ENCODE measurements at regions not wholly inside any gene's neighbourhood (a gene's known extent, or its start where the extent isn't known, plus 50 kb on each side); places are given as distances from the start of the nearest gene placed in this dataset.

GRCh38 chr1:222373831-222374602 is 173.9 kb downstream of the HHIPL2 start:
- Mint-ChIP-seq H3K9me3 (no peaks in the 10 kb centered on the region), H3K36me3 (ENCODE audit: low read depth) (no peaks in the 10 kb centered on the region), H3K27ac (no peak overlapping the region), H3K27me3 (no peaks in the 10 kb centered on the region), H3K4me3 (no peak overlapping the region), H3K4me1 (no peaks in the 10 kb centered on the region)
- POLR2A ChIA-PET = no interaction called here
- no peak for DNase-seq
- CTCF ChIA-PET = no interaction called here

DNA sequence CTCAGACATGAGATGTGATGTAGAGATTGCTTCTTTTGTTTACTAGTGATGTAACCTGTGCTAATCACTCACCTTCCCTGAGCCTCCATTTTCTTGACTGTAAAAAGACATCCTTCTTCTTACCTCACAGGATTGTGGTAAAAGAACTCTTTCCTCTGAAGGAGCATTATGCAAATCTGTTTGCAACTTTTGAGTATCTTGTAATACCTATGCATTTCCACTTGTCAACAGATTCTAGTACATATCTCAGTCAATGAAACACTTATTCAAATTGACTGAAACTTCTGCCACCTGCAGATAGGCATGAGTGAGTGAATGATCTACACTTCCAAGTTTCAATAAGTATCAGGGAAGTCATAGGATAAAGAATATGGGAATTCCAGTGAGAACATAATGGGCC is 174.7 kb downstream of the HHIPL2 start:
- ChIA-PET CTCF (no interaction called here), POLR2A (no interaction called here)
- H3K4me1 Mint-ChIP-seq = no peaks in the 10 kb centered on the region

GRCh38 chr1:222372221-222372620 is 175.7 kb downstream of the HHIPL2 start:
- POLR2A ChIA-PET = no interaction called here
- CTCF ChIA-PET = no interaction called here

More for the DNA sequence above, 174.7 kb downstream of the HHIPL2 start:
- Mint-ChIP-seq H3K9me3 (no peaks in the 10 kb centered on the region), H3K27me3 (no peaks in the 10 kb centered on the region), H3K36me3 (ENCODE audit: low read depth) (no peaks in the 10 kb centered on the region), H3K27ac (no peak overlapping the region), H3K4me3 (no peak overlapping the region)
- DNase-seq = no peak

DNA sequence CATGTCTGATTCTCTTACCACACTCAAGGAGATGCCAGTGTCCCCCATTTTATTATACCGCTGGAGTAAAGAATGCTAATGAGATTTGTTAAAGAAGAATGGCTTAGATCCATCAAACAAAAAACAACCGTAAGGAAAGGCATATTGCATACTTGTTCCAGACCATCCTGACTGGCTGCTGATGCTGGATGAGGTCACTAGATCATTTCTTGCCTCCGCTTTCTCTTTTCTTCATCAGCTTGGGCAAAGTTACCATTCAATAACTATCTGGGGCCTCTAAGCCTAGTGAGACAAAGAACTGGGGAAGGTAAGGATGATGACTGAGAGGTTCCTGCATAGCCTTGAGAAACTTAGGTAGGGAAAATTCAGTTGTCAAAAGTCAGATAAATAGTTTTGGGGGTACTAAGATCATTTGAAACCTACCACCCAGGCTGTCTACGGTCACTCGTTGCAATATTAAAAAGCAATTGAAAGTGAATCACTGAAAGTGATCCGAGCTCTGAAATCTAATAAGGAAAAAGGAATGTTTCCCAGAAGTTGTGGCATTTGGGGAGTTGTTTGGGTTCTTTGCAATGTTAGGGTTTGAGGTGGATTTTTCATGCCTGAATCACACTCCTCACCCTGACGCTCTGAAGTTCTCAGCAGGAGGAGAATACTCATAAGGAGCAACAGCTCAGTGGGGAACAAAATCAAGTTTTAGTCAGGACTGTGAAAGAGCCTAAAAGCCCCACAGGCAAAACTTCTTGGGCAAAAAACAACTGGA is 176.8 kb downstream of the HHIPL2 start:
- CTCF ChIA-PET = no interaction called here
- Mint-ChIP-seq H3K27me3 (no peaks in the 10 kb centered on the region), H3K36me3 (ENCODE audit: low read depth) (no peaks in the 10 kb centered on the region), H3K4me3 (no peak overlapping the region), H3K4me1 (no peaks in the 10 kb centered on the region), H3K9me3 (no peaks in the 10 kb centered on the region), H3K27ac (no peak overlapping the region)
- POLR2A ChIA-PET = no interaction called here
- no peak for DNase-seq

More at GRCh38 chr1:222372221-222372620, 175.7 kb downstream of the HHIPL2 start:
- no peaks in the 10 kb centered on the region for H3K36me3 Mint-ChIP-seq (ENCODE audit: low read depth)
- H3K27ac Mint-ChIP-seq = no peak overlapping the region
- H3K9me3 Mint-ChIP-seq = no peaks in the 10 kb centered on the region
- no peak for DNase-seq
- H3K4me1 Mint-ChIP-seq = no peaks in the 10 kb centered on the region
- no peak overlapping the region for H3K4me3 Mint-ChIP-seq
- no peaks in the 10 kb centered on the region for H3K27me3 Mint-ChIP-seq

DNA sequence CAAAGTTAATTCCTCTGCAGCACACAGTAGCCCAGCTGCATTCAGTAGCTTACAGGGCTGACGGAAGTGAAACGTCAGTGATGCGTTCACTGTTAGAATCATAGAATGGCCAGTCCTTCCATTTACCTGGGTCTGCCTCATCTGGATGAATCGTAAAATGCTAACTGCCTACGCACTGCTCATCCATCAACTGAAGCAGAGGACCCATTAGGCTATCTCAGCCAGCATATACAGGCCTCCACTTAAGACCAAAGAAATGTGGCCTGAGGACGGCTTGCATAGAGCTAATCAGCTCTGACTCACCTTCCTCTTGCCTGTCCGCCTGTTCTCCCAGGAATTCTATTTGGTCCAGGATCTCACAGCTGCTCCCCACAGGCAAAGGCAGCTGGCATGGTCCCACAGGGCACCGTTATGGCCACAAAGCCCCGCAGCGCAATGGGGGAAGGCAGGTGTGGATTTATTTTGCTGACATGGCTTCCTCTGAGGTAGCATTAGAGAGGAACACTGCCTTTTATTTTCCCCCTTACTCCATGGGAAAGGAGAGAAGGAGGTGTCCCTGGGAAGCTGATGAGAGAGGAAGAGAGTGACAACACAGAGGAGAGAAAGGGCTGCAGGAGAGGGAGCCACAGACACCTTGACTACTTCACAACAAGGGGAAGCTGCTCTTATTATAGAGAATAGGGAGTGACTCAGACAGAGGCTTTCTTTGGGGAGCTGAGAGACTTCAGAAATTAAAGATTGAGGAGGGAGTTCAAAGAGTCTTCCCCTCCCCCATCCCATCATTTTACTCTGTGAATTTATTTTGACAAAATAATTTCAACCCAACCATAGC is 177.6 kb downstream of the HHIPL2 start:
- Mint-ChIP-seq H3K9me3 (no peaks in the 10 kb centered on the region), H3K4me3 (no peak overlapping the region), H3K27me3 (no peaks in the 10 kb centered on the region), H3K36me3 (ENCODE audit: low read depth) (no peaks in the 10 kb centered on the region), H3K4me1 (no peaks in the 10 kb centered on the region), H3K27ac (no peak overlapping the region)
- ChIA-PET POLR2A (no interaction called here), CTCF (no interaction called here)
- DNase-seq = no peak

- CTCF ChIA-PET = no interaction called here
- POLR2A ChIA-PET = no interaction called here
Observed at GRCh38 chr1:222369148-222369547, 178.8 kb downstream of the HHIPL2 start.

GRCh38 chr1:222358100-222358499 is 189.8 kb downstream of the HHIPL2 start:
- Mint-ChIP-seq H3K27ac (no peak overlapping the region), H3K36me3 (ENCODE audit: low read depth) (no peaks in the 10 kb centered on the region), H3K4me1 (no peaks in the 10 kb centered on the region), H3K27me3 (no peaks in the 10 kb centered on the region), H3K9me3 (peaks cover 3% of the 10 kb centered on the region), H3K4me3 (no peak overlapping the region)
- CTCF ChIA-PET = no interaction called here
- POLR2A ChIA-PET = no interaction called here
- DNase-seq = no peak

More at GRCh38 chr1:222369148-222369547, 178.8 kb downstream of the HHIPL2 start:
- DNase-seq = no peak
- Mint-ChIP-seq H3K4me3 (no peak overlapping the region), H3K36me3 (ENCODE audit: low read depth) (no peaks in the 10 kb centered on the region), H3K4me1 (no peaks in the 10 kb centered on the region), H3K27ac (no peak overlapping the region), H3K9me3 (no peaks in the 10 kb centered on the region), H3K27me3 (no peaks in the 10 kb centered on the region)

DNA sequence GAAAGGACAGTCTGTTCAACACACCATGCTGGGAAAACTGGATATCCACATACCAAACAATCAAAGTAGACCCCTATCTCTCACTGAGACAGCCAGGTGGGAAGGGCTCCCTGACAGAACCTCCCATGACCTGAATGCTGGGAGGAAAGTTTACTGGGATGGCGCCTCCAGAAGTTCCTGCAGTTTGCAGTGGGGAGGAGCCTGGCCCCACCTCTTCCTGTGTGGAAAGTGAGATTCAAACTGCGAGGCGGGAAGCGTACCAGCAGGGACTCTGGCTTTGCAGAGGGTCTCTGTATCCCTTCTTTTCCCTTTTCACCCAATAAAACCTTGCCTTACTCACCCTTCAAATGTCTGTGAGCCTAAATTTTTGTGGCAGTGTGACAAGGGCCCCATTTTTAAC is 190.7 kb downstream of the HHIPL2 start:
- H3K27me3 Mint-ChIP-seq = no peaks in the 10 kb centered on the region
- no peaks in the 10 kb centered on the region for H3K4me1 Mint-ChIP-seq
- H3K27ac Mint-ChIP-seq = no peak overlapping the region
- ChIA-PET CTCF (no interaction called here), POLR2A (no interaction called here)
- H3K36me3 Mint-ChIP-seq (ENCODE audit: low read depth) = no peaks in the 10 kb centered on the region
- peaks cover 3% of the 10 kb centered on the region for H3K9me3 Mint-ChIP-seq
- H3K4me3 Mint-ChIP-seq = no peak overlapping the region
- no peak for DNase-seq

- no peak overlapping the region for H3K4me3 Mint-ChIP-seq
- H3K27me3 Mint-ChIP-seq = no peaks in the 10 kb centered on the region
- no peaks in the 10 kb centered on the region for H3K36me3 Mint-ChIP-seq (ENCODE audit: low read depth)
- ChIA-PET CTCF (no interaction called here), POLR2A (no interaction called here)
- H3K4me1 Mint-ChIP-seq = no peaks in the 10 kb centered on the region
- peaks cover 4% of the 10 kb centered on the region for H3K9me3 Mint-ChIP-seq
- H3K27ac Mint-ChIP-seq = no peak overlapping the region
- no peak for DNase-seq
Observed at GRCh38 chr1:222347627-222348026, 200.3 kb downstream of the HHIPL2 start.

- H3K4me1 Mint-ChIP-seq = no peaks in the 10 kb centered on the region
- ChIA-PET CTCF (no interaction called here), POLR2A (no interaction called here)
- H3K4me3 Mint-ChIP-seq = no peak overlapping the region
- DNase-seq = no peak
- H3K27me3 Mint-ChIP-seq = no peaks in the 10 kb centered on the region
- no peak overlapping the region for H3K27ac Mint-ChIP-seq
- H3K36me3 Mint-ChIP-seq (ENCODE audit: low read depth) = no peaks in the 10 kb centered on the region
- peaks cover 4% of the 10 kb centered on the region for H3K9me3 Mint-ChIP-seq
Observed at GRCh38 chr1:222346955-222347354, 200.9 kb downstream of the HHIPL2 start.

- CTCF ChIA-PET = no interaction called here
- POLR2A ChIA-PET = no interaction called here
- Mint-ChIP-seq H3K27ac (no peak overlapping the region), H3K27me3 (no peaks in the 10 kb centered on the region), H3K36me3 (ENCODE audit: low read depth) (no peaks in the 10 kb centered on the region), H3K4me3 (no peak overlapping the region), H3K9me3 (no peaks in the 10 kb centered on the region), H3K4me1 (no peaks in the 10 kb centered on the region)
- DNase-seq = no peak
Observed at GRCh38 chr1:222339376-222339947, 208.4 kb downstream of the HHIPL2 start.

DNA sequence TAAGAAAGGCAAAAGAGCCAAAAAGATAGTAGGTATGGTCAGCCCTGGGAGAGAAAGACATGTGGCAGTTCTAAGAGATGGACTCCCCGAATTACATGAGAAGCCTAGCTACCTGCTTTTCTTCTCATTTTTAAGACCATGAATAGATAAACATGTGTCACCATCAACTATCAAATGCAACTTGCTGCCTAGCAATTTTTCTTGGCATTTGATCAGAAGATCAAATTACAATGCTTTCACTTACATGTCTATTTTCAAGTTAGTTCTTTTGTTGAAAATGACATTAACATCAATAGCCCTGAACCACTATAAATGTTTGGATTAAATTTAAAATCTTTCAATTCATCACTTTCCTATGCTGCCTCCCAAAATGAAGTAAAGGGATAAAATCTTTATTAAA is 212.3 kb downstream of the HHIPL2 start:
- no peak for DNase-seq
- H3K9me3 Mint-ChIP-seq = no peaks in the 10 kb centered on the region
- CTCF ChIA-PET = no interaction called here
- H3K27ac Mint-ChIP-seq = no peak overlapping the region
- no peaks in the 10 kb centered on the region for H3K4me1 Mint-ChIP-seq
- H3K27me3 Mint-ChIP-seq = no peaks in the 10 kb centered on the region
- POLR2A ChIA-PET = no interaction called here
- H3K36me3 Mint-ChIP-seq (ENCODE audit: low read depth) = no peaks in the 10 kb centered on the region
- H3K4me3 Mint-ChIP-seq = no peak overlapping the region

Data from activated CD4-positive, alpha-beta T cell treated with anti-CD3 and anti-CD28 coated beads, Interleukin-2, amount 10 ng/mL, durations not matched to agents 7 days and 5 days (primary cell).